ENCODE measurements at regions not wholly inside any gene's neighbourhood (a gene's known extent, or its start where the extent isn't known, plus 50 kb on each side); places are given as distances from the start of the nearest gene placed in this dataset.
"Not testable (repeated sequence)": the region's sequence is repeated elsewhere in the genome, so short reads cannot be mapped to it uniquely, and the experiment has no call there.

DNA sequence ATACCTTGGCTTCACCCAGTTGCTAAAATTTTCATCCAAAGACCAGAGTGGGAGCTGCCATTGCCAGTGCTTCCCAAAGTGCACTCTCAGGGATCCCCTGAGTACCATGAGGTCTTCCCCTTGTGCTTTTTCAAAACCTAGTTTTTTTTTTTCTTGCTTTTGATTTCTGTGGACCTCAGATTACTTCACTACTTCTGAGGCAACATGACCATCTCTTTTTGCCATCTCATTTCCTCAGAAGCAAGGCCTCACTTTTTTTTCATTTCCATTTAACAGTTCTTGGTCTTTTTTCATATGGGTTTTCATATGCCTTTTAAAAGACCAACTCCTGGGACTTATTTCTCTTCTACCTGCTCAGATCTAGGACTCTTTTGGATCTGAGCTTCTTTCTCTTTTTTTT, 64.1 kb upstream of the MMS22L start:
- Histone ChIP-seq H3K27me3 (ENCODE audit: low read depth) (no peaks in the 10 kb centered on the region), H3K9me3 (no peaks in the 10 kb centered on the region), H3K4me1 (no peaks in the 10 kb centered on the region), H3K4me3 (no peak overlapping the region), H3K36me3 (no peaks in the 10 kb centered on the region), H3K27ac (no peak overlapping the region)
- TF ChIP-seq, protein P1, sequence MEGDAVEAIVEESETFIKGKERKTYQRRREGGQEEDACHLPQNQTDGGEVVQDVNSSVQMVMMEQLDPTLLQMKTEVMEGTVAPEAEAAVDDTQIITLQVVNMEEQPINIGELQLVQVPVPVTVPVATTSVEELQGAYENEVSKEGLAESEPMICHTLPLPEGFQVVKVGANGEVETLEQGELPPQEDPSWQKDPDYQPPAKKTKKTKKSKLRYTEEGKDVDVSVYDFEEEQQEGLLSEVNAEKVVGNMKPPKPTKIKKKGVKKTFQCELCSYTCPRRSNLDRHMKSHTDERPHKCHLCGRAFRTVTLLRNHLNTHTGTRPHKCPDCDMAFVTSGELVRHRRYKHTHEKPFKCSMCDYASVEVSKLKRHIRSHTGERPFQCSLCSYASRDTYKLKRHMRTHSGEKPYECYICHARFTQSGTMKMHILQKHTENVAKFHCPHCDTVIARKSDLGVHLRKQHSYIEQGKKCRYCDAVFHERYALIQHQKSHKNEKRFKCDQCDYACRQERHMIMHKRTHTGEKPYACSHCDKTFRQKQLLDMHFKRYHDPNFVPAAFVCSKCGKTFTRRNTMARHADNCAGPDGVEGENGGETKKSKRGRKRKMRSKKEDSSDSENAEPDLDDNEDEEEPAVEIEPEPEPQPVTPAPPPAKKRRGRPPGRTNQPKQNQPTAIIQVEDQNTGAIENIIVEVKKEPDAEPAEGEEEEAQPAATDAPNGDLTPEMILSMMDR (IDR thresholded peaks at IDR 0.05) = no peak
- ATAC-seq = no peak
- intact Hi-C loops (cut with DNase I) = no loop called here
- DNase-seq = no peak

DNA sequence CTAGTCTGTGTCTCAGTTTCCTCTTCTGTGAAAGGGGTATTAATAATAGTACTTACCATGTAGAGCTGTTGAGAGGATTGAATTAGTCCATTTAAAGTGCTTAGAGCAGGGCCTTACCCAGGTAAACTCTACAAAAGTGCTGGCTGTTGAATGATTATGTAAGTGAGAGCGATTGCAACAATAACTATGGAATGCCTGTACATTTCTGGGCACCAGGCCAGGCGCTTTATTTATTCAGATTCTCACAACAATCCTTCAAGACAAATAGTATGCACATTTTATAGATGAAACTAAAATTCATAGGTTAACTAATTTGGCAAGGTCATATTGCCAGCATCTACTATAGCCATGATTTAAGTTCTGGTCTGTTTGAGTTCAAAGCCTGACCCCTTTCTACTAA, 78.3 kb upstream of the MMS22L start:
- ATAC-seq = no peak
- Histone ChIP-seq H3K4me1 (no peaks in the 10 kb centered on the region), H3K36me3 (no peaks in the 10 kb centered on the region), H3K27me3 (ENCODE audit: low read depth) (no peaks in the 10 kb centered on the region), H3K27ac (no peak overlapping the region), H3K9me3 (no peaks in the 10 kb centered on the region), H3K4me3 (no peak overlapping the region)
- TF ChIP-seq, protein P1 (IDR thresholded peaks at IDR 0.05) = no peak
- intact Hi-C loops (cut with DNase I) = no loop called here
- DNase-seq = no peak

DNA sequence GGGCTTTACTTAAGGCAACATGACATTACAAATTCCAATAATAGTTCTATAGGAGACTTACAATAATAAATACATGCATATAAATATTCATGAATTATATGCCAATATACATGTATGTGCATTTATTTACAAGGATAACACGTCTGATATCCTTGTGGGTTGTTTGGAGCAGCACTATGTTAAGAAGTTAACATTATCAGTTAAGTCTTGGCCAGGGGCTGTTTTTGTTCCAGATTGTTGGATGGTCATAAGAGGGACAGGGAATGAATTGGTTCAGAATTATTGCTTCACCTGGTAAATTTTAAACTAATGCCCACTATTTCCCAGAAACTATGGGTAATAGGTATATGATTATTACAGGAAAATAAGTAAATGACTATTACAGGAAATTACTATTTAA, 81.3 kb upstream of the MMS22L start:
- TF ChIP-seq, protein P1 (IDR thresholded peaks at IDR 0.05) = no peak
- Histone ChIP-seq H3K36me3 (no peaks in the 10 kb centered on the region), H3K4me1 (no peaks in the 10 kb centered on the region), H3K27ac (no peak overlapping the region), H3K27me3 (ENCODE audit: low read depth) (no peaks in the 10 kb centered on the region), H3K4me3 (no peak overlapping the region), H3K9me3 (no peaks in the 10 kb centered on the region)
- intact Hi-C loops (cut with DNase I) = no loop called here
- DNase-seq (no peak), ATAC-seq (no peak)

DNA sequence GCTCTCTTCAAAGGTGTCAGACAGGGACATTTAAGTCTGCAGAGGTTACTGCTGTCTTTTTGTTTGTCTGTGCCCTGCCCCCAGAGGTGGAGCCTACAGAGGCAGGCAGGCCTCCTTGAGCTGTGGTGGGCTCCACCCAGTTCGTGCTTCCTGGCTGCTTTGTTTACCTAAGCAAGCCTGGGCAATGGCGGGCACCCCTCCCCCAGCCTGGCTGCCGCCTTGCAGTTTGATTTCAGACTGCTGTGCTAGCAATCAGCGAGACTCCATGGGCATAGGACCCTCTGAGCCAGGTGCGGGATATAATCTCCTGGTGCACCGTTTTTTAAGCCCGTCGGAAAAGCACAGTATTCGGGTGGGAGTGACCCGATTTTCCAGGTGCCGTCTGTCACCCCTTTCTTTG, 99.1 kb upstream of the MMS22L start:
- DNase-seq; intact Hi-C loops (cut with DNase I); H3K27ac ChIP-seq; H3K36me3 ChIP-seq; H3K4me1 ChIP-seq; H3K27me3 ChIP-seq (ENCODE audit: low read depth); H3K4me3 ChIP-seq; ATAC-seq; H3K9me3 ChIP-seq: not testable (repeated sequence)

DNA sequence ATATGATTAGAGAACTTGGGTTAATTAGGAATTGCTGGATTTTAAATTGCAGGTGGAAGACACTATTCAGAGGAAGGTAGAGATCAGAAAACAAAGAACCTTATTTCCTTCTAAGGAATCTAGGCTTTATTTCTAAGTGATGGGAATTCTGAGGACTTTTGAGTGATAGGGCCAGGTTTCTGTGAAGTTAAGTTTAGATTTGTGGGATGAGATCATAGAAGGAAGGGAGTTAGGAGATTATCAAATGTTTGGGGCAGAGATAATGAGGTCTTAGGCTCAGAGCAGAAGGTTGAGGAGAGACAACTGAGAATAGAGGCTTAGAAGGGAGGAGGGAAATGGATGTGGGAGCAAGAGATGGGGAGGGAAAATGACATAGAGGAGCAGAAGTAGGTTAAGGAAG, 109.7 kb upstream of the MMS22L start:
- no peaks in the 10 kb centered on the region for H3K27me3 ChIP-seq (ENCODE audit: low read depth)
- intact Hi-C loops (cut with DNase I) = loop anchor here (10.0 kb wide), 1 partner anchor 208 kb away; no protein-coding TSS in a partner anchor
- TF ChIP-seq, protein P1 (IDR thresholded peaks at IDR 0.05) = no peak
- no peaks in the 10 kb centered on the region for H3K4me1 ChIP-seq
- DNase-seq = no peak
- H3K36me3 ChIP-seq = no peaks in the 10 kb centered on the region
- H3K4me3 ChIP-seq = no peak overlapping the region
- no peak for ATAC-seq
- no peak overlapping the region for H3K27ac ChIP-seq
- H3K9me3 ChIP-seq = no peaks in the 10 kb centered on the region

DNA sequence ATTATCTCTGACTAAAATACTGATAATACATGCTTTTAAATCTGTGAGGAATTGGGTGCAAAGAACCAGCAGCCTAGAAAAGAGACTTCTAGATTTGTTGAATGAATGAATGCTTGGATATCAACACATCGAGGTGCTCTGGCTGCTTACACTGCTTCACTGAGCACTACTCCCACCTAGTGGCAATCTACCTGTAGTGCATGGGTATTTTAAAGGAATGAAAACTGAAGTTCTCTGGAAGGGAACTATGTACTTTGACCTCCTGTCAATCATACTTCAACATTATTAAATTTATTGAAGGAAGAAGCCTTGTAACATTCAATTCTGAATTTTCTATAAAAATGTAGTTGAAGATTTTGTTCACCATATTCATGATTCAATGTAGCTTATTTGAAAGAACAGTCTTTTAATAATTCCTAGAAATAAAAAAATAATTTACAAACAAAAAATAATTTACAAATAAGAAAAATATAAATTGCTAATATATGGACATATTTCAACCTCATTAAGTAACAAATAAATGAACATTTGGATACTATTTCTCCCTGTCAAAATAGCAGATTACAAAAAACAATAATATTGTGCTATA, 111.2 kb upstream of the MMS22L start:
- no peak overlapping the region for H3K4me3 ChIP-seq
- intact Hi-C loops (cut with DNase I) = loop anchor here (10.0 kb wide), 1 partner anchor 209 kb away; no protein-coding TSS in a partner anchor
- ATAC-seq (peak; percentile 79 to 90), DNase-seq (no peak)
- H3K27ac ChIP-seq = no peak overlapping the region
- H3K36me3 ChIP-seq = no peaks in the 10 kb centered on the region
- no peaks in the 10 kb centered on the region for H3K4me1 ChIP-seq
- TF ChIP-seq, protein P1 (IDR thresholded peaks at IDR 0.05) = peak; percentile 90
- no peaks in the 10 kb centered on the region for H3K27me3 ChIP-seq (ENCODE audit: low read depth)
- H3K9me3 ChIP-seq = no peaks in the 10 kb centered on the region
